ENCODE measurements at regions not wholly inside any gene's neighbourhood (a gene's known extent, or its start where the extent isn't known, plus 50 kb on each side); places are given as distances from the start of the nearest gene placed in this dataset.

DNA sequence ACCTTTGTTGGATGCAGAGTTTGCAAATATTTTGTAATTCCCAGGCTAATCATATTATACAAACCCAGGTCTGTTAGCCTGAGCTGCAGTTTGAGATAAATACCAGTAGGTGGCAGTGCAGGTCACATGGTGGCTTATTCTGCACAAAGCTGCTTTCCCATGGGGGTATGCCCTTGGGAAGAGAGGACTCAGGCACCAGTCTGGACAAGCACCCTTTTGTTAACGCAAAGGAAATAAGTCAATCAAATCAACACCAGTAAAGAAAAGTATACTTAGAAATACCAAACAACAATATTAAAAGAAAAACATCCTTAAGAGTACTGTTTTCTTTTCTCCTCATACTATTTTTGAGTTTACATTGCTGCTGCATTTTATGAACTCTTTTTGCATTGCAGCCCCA lies 389.0 kb upstream of the ZFP42 start:
- Histone ChIP-seq H3K36me3 (no peaks in the 10 kb centered on the region), H3K27me3 (no peaks in the 10 kb centered on the region), H3K9me3 (no peaks in the 10 kb centered on the region), H3K27ac (no peak overlapping the region), H3K4me3 (no peak overlapping the region), H3K4me1 (no peaks in the 10 kb centered on the region)
- 31 to 54% methylated on average over 1 of the region's 1 CpG for WGBS, 2 donors (ENCODE audit: low coverage in 1 of 2)
- DNase-seq: peak; percentile 15
- in situ Hi-C loops (cut with MboI; ENCODE audit: low pct_ligation_motif_present in 1 of 4, low pct_unique_long_range_greater_than_20kb in 1 of 4, low sequenced_read_pairs in 3 of 4) (no loop called here), intact Hi-C loops (cut with DNase I; ENCODE audit: low total_unique reads) (no loop called here)
- TF ChIP-seq, protein P1, sequence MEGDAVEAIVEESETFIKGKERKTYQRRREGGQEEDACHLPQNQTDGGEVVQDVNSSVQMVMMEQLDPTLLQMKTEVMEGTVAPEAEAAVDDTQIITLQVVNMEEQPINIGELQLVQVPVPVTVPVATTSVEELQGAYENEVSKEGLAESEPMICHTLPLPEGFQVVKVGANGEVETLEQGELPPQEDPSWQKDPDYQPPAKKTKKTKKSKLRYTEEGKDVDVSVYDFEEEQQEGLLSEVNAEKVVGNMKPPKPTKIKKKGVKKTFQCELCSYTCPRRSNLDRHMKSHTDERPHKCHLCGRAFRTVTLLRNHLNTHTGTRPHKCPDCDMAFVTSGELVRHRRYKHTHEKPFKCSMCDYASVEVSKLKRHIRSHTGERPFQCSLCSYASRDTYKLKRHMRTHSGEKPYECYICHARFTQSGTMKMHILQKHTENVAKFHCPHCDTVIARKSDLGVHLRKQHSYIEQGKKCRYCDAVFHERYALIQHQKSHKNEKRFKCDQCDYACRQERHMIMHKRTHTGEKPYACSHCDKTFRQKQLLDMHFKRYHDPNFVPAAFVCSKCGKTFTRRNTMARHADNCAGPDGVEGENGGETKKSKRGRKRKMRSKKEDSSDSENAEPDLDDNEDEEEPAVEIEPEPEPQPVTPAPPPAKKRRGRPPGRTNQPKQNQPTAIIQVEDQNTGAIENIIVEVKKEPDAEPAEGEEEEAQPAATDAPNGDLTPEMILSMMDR (IDR thresholded peaks at IDR 0.05): peak; percentile 74 to 83 (median 78)
- TF ChIP-seq EP300 (IDR thresholded peaks at IDR 0.05; ENCODE audit: low read depth): no peak

DNA sequence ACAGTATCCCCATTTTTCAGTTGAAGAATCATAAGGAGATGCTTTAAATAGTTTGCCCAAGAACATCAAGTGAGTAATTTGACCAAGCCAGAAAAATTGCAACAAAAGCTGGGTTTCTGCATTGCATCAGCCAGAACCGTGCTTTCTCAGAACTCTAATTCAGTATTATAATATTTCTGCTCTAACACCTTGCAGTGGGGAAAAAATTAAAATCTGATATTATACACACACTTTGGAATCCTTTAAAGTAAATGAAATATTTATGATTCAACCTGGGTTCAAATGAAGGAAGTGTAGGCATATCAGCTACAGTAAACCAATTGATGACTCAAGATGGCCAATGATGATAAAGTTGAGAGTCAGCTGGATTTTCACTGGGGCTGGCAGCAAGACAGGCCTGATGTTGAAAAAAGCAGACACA lies 387.6 kb upstream of the ZFP42 start:
- 63 to 90% methylated on average over 1 of the region's 1 CpG for WGBS, 2 donors (ENCODE audit: low coverage in 1 of 2)
- H3K27me3 ChIP-seq: no peaks in the 10 kb centered on the region
- TF ChIP-seq POLR2A (IDR thresholded peaks at IDR 0.05) (no peak), EP300 (IDR thresholded peaks at IDR 0.05; ENCODE audit: low read depth) (no peak), POLR2AphosphoS5 (IDR thresholded peaks at IDR 0.05) (no peak)
- TF ChIP-seq, protein P1 (IDR thresholded peaks at IDR 0.05): no peak
- intact Hi-C loops (cut with DNase I; ENCODE audit: low total_unique reads): no loop called here
- in situ Hi-C loops (cut with MboI; ENCODE audit: low pct_ligation_motif_present in 1 of 4, low pct_unique_long_range_greater_than_20kb in 1 of 4, low sequenced_read_pairs in 3 of 4): no loop called here
- H3K27ac ChIP-seq: no peak overlapping the region
- no peaks in the 10 kb centered on the region for H3K36me3 ChIP-seq
- DNase-seq: no peak
- H3K4me3 ChIP-seq: no peak overlapping the region
- H3K9me3 ChIP-seq: no peaks in the 10 kb centered on the region
- H3K4me1 ChIP-seq: no peaks in the 10 kb centered on the region

DNA sequence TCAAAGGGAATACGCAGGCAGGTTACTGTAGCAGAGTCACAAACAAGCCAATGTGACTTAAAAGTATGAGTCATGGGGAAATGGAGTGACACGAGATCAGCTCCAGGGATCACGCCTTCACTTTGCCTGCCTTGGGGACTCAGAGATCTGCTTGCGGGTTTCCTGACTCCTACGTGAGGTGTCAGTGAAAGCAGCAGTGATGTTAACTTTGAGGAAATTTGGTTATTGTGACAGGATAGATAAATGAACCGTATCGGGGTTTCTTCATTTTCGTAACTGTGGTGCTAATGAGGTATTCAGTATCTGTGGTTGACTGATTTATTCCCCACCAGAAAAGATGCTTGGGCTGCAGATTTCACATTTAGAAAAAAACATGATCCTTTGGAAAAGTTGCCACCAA lies 383.3 kb upstream of the ZFP42 start:
- H3K27me3 ChIP-seq: no peaks in the 10 kb centered on the region
- no peak overlapping the region for H3K27ac ChIP-seq
- no peak overlapping the region for H3K4me3 ChIP-seq
- WGBS, 2 donors (ENCODE audit: low coverage in 1 of 2): 80 to 85% methylated on average over 1 to 8 of the region's 8 CpGs
- no peaks in the 10 kb centered on the region for H3K4me1 ChIP-seq
- no peaks in the 10 kb centered on the region for H3K9me3 ChIP-seq
- in situ Hi-C loops (cut with MboI; ENCODE audit: low pct_ligation_motif_present in 1 of 4, low pct_unique_long_range_greater_than_20kb in 1 of 4, low sequenced_read_pairs in 3 of 4): no loop called here
- intact Hi-C loops (cut with DNase I; ENCODE audit: low total_unique reads): no loop called here
- no peak for DNase-seq
- TF ChIP-seq POLR2A (IDR thresholded peaks at IDR 0.05): no peak
- no peak for TF ChIP-seq EP300 (IDR thresholded peaks at IDR 0.05; ENCODE audit: low read depth)
- no peak for TF ChIP-seq POLR2AphosphoS5 (IDR thresholded peaks at IDR 0.05)
- TF ChIP-seq, protein P1 (IDR thresholded peaks at IDR 0.05): no peak
- H3K36me3 ChIP-seq: no peaks in the 10 kb centered on the region

DNA sequence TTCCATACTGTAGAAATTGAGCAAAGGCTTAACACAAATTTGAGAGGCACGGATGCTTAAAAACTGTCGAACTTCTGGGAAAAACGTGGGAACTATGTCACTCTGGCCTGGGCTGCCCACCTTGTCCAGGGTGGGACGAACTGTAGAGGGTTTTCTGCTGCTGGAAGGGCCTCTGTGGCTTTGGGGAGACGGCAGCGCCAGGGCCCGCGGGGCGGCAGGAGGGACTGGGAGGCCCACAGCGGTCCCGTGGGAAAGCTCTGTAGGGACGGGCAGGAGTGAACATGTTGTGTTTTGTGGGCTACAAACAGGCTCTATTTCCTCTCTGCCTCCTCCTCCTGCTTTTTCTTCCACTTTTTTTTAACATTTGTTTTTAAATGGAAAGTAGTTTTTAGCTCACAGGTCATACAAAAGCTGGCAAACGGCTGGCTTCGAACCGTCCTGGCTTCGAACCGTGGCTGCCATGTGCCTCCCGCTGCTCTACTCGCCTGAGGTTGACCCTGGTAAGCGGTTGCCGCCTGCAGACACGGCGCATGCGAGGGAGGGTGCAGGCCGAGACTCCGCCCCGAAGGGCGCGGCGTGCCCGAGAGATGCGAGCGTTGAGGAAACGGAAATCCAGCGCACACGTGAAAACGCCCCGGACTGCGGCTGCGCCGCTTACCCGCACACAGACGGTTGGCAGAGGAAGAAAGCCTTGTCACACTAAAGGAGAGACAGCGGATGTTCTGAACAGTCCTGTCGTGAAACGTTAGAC lies 382.3 kb upstream of the ZFP42 start:
- Histone ChIP-seq H3K27ac (no peak overlapping the region), H3K4me3 (no peak overlapping the region), H3K36me3 (no peaks in the 10 kb centered on the region), H3K27me3 (no peaks in the 10 kb centered on the region), H3K9me3 (no peaks in the 10 kb centered on the region), H3K4me1 (no peaks in the 10 kb centered on the region)
- intact Hi-C loops (cut with DNase I; ENCODE audit: low total_unique reads) (no loop called here), in situ Hi-C loops (cut with MboI; ENCODE audit: low pct_ligation_motif_present in 1 of 4, low pct_unique_long_range_greater_than_20kb in 1 of 4, low sequenced_read_pairs in 3 of 4) (no loop called here)
- 90 to 97% methylated on average over 31 to 46 of the region's 46 CpGs for WGBS, 2 donors (ENCODE audit: low coverage in 1 of 2)
- DNase-seq: no peak
- TF ChIP-seq EP300 (IDR thresholded peaks at IDR 0.05; ENCODE audit: low read depth) (no peak), POLR2AphosphoS5 (IDR thresholded peaks at IDR 0.05) (no peak), POLR2A (IDR thresholded peaks at IDR 0.05) (no peak)
- TF ChIP-seq, protein P1 (IDR thresholded peaks at IDR 0.05): no peak

All from transverse colon (tissue), 4 donors.